Occipital lobe (tissue), 1 donor: ENCODE measurements at regions not wholly inside any gene's neighbourhood (a gene's known extent, or its start where the extent isn't known, plus 50 kb on each side); places are given as distances from the start of the nearest gene placed in this dataset.
"Not testable (repeated sequence)": the region's sequence is repeated elsewhere in the genome, so short reads cannot be mapped to it uniquely, and the experiment has no call there.

ENCODE experiments used
- DNase-seq: peaks from one replicate; lab custom pipeline; 2025; lab: John Stamatoyannopoulos, UW

GRCh38 chr13:56631060-56631459 is 509.7 kb upstream of the PRR20A start:
- not testable (repeated sequence) for DNase-seq

GRCh38 chr13:56653043-56653442 is 487.7 kb upstream of the PRR20A start:
- no peak for DNase-seq

- no peak for DNase-seq
Measured at GRCh38 chr13:56659041-56659471, 481.7 kb upstream of the PRR20A start.

- no peak for DNase-seq
Measured at GRCh38 chr13:56670563-56670962, 470.2 kb upstream of the PRR20A start.

DNA sequence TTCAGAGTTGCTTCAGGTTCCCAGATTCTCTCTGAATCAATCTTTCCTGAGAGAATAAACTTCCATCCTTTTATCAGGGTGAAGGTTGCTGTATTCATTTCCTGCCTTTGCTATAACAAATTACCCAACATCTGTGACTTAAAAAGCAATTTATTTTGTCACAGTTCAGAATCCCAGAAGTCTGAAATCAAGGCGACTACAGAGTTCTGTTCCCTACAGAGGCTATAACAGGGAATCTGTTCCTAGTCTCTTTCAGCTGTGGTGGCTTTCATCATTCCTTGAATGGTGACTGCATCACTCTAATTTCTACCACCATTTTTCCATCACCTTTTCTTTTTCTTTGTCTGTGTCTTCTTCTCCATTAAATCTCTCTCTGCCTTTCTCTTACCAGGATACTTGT is 459.3 kb upstream of the PRR20A start:
- no peak for DNase-seq

DNA sequence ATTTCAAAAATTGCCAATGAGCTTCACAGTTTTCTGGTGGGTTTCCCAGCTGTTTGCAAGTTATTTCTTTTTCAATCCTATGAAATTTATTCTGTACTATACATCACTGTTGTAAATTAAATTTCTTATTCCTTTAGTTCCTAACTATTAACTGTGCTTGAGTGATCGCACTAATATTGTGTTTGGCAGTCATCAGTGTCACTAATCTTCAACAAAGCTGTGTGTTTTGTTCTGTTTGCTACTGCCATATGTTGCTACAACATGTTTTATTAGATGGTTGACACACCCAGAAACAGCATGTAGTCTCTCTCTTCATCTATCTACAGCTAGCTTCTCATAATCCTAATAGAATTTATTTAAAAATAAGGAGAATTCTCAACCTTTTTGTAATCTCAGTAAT is 453.6 kb upstream of the PRR20A start:
- no peak for DNase-seq

- DNase-seq, result no peak
Measured at GRCh38 chr13:56697011-56697410, 443.7 kb upstream of the PRR20A start.

DNA sequence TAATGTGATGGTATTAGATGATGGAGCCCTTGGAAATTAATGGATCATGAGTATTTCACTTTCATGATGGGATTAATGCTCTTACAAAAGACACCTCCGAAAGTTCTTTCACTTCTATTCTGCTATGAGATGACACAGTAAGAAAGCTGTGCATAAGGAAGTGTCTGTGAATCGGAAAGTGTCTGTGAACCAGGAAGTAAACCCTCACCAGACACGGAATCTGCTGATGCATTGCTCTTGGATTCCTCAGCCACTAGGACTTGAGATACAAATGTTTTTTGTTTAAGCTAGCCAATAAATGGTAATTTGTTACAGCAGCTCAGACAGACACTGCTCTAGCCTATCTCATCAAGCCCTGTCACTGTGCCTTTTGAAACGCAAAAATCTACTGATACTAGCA is 440.4 kb upstream of the PRR20A start:
- DNase-seq, result no peak

DNA sequence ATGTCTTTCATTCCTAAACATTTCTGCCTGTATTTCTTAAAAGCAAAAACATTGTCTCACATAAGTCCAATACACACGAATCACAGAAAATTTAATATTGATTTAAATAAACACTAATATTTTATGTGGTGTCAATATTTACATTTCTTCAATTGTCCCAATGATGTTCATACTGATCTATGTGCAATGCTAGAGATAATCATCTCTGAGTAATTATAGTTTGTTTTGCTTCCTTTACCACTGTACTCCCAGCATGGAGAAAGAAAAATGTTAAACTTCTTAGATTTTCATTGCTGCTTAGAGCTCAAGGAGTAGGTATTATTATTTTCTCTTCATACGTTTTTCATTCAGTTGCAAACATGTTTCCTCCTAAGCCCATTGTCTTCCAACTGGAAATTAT is 434.2 kb upstream of the PRR20A start:
- DNase-seq, result no peak

- DNase-seq, result no peak
Measured at GRCh38 chr13:56713656-56714055, 427.1 kb upstream of the PRR20A start.

- no peak for DNase-seq
Measured at GRCh38 chr13:56718791-56719190, 421.9 kb upstream of the PRR20A start.

GRCh38 chr13:56720841-56721240 is 419.9 kb upstream of the PRR20A start:
- DNase-seq, result no peak

DNA sequence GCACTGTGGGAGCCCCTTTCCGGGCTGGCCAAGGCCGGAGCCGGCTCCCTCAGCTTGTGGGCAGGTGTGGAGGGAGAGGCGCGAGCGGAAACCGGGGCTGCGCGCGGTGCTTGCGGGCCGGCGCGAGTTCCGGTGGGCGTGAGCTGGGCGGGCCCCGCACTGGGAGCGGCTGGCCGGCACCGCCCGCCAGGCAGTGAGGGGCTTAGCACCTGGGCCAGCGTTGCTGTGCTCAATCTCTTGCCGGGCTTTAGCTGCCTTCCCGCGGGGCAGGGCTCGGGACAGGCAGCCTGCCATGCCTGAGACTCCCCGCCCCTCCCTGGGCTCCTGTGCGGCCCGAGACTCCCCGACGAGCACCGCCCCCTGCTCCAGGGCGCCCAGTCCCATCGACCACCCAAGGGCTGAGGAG is 405.2 kb upstream of the PRR20A start:
- no peak for DNase-seq

GRCh38 chr13:56736966-56737365 is 403.8 kb upstream of the PRR20A start:
- no peak for DNase-seq

- no peak for DNase-seq
Measured at GRCh38 chr13:56752636-56753035, 388.1 kb upstream of the PRR20A start.

GRCh38 chr13:56755181-56755935 is 385.4 kb upstream of the PRR20A start:
- no peak for DNase-seq

DNA sequence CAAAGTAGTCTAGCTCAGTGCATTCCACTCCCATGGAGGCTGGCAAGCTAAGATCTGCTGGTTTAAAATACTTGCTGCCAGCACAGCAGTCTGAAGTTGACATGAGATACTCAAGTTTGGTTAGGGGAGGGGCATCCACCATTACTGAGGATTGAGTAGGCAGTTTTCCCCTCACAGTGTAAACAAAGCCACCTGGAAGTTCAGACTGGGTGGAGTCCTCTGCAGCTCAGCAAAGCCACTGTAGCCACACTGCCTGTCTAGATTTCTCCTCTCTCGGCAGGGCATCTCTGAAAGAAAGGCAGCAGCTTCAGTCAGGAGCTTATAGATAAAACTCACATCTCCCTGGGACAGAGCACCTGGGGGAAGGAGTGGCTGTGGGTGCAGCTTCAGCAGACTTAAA is 377.4 kb upstream of the PRR20A start:
- DNase-seq, result not testable (repeated sequence)

DNA sequence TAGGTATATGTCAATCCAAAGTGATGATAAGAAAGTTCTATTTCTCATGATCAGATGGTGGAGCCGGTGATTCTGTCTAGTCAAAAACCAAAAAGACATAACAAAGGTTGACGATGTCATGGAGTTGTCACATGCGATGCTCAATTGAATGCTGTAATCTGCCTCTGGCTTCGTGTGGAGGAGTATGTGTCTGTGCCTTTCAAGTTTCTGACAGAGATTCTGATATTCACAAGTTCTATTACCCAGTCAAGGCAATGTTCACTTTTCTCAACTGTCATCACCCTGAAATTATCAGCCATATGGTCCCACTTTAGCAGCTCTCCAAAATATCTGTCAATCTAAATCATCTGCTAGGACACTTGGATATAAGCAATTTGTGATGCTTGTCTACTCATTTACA is 367.6 kb upstream of the PRR20A start:
- DNase-seq, result no peak

DNA sequence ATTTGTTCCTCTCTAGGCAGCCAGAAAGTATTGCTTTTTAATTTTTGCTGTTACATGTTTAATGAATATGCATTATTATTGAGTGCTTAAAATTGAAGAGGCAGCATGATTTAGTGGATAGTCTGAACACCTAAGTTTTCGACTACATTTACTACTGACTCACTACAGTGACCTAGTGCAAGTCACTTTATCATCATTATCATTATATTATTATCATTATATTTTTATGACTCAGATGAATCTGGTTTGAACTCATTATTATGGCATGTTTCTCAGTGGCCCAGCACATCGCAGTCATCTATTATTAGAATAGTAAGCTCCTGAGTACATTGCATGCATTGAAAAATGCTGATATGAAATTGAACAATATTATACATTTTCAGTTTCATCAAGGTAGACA is 351.2 kb upstream of the PRR20A start:
- no peak for DNase-seq

DNA sequence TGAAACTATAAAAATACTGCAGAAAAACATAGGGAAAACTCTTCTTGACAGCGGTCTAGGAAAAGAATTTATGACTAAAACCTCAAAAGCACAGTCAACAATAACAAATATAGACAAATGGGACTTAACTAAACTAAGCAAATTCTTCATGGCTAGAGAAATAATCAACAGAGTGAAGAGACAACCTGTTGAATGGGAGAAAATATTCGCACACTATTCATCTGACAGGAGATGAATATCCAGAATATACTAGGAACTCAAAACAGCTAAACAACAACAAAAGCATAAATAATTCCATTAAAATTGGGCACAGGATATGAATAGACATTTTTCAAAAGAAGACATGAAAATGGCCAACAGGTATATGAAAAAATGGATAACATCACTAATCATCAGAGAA is 303.6 kb upstream of the PRR20A start:
- DNase-seq, result no peak

GRCh38 chr13:56850852-56851251 is 289.9 kb upstream of the PRR20A start:
- DNase-seq, result no peak

- DNase-seq, result no peak
Measured at GRCh38 chr13:56861476-56861875, 279.2 kb upstream of the PRR20A start.

DNA sequence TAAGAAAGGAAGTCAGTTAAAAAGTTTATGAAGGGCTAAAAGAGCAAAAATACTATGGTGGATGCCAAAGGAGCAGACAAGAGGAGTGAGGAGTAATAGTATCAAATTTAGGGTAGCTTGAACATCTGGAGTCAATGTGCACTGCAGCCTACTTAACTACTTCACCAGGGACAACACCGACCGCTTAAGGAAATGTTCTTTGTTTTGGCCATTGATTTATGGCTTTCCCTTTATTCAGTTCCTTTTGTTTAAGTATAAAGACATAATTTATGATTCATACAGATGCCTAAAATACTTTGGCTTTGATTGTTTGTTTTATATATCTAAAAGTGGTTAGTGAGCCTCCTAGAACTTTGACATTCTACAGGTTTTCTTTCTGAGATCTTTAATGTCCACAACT is 276.3 kb upstream of the PRR20A start:
- DNase-seq, result no peak

- no peak for DNase-seq
Measured at GRCh38 chr13:56865416-56865815, 275.3 kb upstream of the PRR20A start.
